HG02870 (cell line): ENCODE measurements at regions not wholly inside any gene's neighbourhood (a gene's known extent, or its start where the extent isn't known, plus 50 kb on each side); places are given as distances from the start of the nearest gene placed in this dataset.
"Not testable (repeated sequence)": the region's sequence is repeated elsewhere in the genome, so short reads cannot be mapped to it uniquely, and the experiment has no call there.

Experiments used
- ATAC-seq: cut with Tn5 transposase; IDR thresholded peaks from one replicate; pipeline ENCODE4 v1.9.1; 2021; ENCODE audit warnings: mild to moderate bottlenecking, moderate library complexity; ENCODE audit not compliant: unreplicated experiment

- ATAC-seq, result no peak
These were observed 173.7 kb downstream of the HNRNPD start for GRCh38 chr4:82200046-82200445.

DNA sequence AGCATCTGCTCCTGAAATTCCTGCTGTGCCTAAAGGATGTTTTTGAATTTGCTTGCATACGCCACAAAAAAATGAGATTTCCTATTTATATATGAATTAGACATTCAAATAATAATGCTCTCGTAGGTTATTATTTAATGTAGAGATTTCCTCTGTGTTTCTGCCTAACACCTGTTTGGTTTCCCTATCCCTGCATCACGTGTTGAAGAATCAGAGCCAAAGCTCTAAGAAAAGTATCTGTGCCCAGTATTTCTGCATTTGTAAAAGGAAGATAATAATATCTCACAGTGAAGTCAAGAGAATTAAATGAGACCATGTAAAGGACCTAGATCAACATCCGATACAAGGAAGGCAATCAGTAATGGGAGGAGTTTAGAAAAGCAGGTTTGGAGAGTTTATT, 179.5 kb downstream of the HNRNPD start:
- ATAC-seq, result no peak

DNA sequence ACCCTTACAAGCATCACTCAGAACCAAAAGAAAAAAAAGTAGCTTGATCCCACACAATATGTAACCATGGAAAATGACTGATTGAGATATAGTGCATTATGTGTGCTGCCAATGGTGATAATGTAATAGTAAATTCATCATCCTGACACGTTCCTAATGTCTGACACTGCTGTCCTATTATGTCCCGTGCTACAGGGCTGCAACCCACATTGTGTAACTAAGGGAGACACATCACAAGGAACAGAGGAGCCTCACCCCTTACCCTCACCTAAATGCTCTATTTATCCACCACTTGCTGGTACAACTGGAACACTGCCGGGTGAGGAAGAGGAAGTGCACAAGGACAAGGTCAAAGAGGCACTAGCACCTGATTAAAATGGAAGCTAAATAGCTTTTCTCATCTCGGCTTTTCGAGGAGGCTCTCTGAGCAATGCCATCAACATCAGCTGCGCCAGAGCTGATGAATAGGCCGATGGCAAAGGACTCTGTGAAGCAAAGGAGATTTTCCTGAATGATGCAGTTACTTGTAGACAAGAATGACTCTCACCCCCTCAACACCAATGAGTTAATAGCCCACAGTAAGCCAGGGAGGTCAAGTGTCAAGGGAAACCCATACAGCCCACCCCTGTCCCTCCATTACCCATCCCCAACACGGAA, 181.6 kb downstream of the HNRNPD start:
- ATAC-seq, result no peak

DNA sequence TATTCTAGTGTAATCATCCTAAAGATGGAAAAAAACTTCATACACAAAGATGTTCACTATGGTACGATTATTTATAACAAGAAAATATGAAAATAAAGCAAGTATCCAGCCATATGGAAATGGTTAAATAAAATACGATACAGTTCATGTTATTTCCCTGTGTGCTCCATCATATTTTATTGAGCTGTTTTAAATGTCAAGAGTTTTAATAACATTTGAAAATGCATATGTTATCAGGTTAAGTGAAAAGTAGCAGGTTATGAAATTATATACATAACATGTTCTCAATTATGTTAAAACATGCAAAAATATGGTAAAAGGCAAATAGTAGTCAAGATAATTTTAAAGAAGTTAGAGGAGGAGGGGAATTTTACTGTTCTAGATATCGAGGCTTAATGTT, 192.0 kb downstream of the HNRNPD start:
- ATAC-seq, result no peak

GRCh38 chr4:82172186-82172585, 201.6 kb downstream of the HNRNPD start:
- no peak for ATAC-seq

DNA sequence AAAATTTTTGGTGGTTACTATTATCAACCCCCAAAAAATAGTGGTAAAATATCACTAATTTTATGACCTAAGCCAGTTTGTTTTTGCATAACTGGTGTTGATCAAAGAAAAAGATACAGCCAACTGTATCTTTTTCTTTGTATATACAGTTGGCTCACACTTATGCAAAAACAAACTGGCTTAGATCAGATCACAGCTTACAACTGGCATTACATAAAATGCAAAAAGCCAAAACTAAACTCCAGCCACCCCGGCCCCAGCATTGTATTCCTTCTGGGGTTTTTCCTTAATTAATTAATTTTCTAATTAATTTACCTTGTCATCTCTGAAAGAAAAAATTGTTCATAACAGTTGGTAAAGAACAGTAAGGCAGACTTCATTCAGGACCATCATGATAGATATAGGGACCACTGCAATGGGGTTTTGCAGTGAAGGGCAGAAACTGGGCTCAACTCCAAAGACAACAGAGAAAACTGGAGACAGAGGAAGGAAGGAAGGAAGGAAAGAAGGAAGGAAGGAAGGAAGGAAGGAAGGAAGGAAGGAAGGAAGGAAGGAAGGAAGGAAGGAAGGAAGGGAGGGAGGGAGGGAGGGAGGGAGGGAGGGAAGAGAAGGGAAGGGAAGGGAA, 202.1 kb downstream of the HNRNPD start:
- no peak for ATAC-seq

DNA sequence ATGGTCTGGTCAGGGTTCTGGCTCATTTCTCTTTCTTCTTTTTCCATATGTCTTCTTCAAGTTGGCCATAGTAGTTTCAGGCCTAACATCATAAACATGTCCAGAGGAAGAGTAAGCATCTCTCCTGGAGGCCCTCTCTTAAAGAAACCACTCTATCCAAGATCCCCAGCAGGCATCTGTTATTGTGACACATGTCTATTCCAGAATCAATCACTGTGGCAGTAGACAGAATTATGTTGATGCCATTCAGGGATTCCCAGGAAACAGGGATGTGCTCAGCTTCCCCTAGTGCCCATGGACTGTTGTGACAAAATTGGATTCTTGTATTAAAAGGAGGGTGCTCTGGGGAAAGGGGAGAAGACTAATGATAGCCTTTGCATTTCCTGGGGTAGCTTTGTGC, 224.0 kb downstream of the HNRNPD start:
- ATAC-seq, result no peak

DNA sequence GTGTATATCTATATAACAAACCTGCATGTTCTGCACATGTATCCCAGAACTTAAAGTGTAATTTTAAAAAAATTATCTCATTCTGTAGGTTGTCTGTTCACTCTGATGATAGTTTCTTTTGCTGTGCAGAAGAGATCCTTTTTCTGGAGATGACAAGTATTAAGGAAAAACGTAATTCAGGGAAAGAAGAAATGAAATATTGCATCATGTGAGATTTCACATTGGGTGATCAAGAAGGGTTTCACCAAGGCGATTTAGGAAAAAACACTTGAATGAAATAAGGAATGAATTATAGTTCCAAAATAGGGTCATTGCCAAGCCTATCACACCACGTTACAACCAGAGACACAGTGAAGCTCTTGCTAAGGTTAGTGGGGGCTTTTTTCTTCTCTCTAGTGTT, 227.9 kb downstream of the HNRNPD start:
- ATAC-seq, result no peak

DNA sequence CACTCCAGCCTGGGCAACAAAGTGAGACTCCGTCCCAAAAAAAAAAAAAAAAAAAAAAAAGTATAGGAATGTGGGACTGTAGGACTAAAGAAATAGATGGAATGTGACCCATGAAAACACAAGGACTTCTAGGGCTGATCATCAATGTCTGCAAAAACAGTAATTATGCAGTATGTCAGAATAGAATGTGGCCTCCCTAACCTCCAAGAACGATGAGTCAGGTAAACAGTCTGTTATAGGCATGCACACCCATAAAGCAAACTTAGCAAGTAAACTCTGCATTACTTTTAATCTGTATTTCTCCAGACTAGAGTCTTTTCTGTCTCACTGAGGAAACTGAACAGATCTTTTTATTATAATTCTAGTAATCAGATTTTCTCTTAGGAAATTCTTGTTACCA, 233.4 kb downstream of the HNRNPD start:
- no peak for ATAC-seq

- no peak for ATAC-seq
These were observed 234.5 kb downstream of the HNRNPD start for GRCh38 chr4:82139287-82139686.

- ATAC-seq, result no peak
These were observed 235.4 kb downstream of the HNRNPD start for GRCh38 chr4:82138374-82138773.

- no peak for ATAC-seq
These were observed 237.5 kb downstream of the HNRNPD start for GRCh38 chr4:82136161-82136801.

GRCh38 chr4:82128355-82128754, 245.4 kb downstream of the HNRNPD start:
- ATAC-seq, result no peak

DNA sequence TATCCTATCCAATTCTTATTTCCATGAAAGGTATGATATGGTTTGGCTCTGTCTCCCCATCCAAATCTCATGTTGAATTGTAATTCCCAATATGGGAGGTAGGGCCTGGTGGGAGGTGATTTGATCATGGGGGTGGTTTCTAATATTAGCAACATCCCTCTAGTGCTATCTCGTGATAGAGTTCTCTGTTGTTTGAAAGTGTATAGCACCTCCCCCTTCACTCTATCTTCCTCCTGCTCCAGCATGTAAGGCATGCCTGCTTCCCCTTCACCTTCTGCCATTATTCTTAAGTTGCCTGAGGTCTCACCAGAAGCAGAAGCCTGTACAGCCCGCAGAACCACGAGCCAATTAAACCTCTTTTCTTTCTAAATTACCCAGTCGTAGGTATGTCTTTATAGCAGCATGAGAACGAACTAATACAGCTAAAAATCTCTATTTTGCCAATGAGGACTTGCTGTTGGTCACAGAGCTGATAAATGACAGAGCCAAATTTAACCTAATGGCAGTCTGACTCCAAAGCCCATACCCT, 247.2 kb downstream of the HNRNPD start:
- ATAC-seq, result no peak

DNA sequence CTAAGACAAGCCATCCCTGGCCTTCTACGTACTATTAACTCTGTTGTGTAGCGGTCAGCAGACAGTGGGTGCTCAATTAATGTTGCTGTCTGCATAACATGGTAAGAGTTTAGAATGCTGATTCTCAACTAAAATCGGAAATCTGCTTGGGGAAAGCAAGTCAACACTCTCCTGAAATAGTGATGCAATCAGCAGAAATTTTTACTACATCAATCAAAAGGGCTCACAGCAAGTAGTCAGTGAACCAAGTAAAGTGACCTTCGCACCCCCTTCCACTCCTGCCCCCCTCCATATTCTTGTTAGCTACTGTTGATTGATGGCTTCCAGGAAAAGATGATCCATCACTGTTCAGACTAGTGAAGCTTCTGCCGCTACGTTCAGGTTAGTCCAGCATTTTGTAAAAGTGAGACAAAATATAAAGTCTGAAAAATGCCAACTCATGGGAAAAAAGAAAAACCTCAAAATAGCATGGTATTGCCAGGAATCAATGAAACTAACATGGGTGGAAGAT, 247.9 kb downstream of the HNRNPD start:
- ATAC-seq, result no peak

DNA sequence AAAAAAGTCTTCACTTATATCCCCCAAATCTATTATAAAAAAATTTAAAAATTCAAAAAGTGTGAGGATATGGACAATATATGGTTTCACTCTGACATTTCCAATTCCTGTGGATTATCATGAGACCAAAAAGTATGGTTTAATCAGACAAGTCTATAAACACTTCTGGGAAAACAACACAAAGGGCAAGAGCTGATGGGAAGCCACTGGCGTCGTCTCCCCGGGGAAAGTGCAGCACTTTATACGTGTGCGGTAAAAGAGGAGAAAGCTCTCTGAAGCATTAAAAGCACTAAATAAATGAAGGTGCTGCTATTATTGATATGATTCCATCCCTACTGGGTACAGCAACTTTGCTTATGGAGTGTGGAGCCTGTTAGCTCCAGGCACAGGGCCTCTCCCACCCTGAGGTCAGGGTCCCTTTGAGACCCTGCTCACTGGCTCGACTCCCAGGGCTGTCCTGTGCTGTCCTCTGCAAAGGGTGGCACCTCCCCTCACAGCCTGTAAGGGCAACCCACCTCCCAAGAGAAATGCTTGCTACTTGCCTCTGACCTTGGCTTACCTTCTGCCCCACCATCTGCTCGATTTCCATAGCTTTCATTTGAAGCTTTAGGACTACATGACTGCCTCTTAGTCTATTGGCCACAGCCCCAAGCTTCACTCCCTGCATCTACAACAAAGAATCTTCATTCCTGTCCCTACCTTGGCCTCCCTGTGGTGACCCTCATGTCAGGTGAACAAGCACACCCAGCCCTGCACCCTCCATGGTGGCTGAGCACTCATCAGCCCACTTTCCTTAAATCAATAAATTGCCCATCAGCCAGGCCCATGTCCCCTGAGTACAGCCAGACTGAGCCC, 248.6 kb downstream of the HNRNPD start:
- no peak for ATAC-seq

DNA sequence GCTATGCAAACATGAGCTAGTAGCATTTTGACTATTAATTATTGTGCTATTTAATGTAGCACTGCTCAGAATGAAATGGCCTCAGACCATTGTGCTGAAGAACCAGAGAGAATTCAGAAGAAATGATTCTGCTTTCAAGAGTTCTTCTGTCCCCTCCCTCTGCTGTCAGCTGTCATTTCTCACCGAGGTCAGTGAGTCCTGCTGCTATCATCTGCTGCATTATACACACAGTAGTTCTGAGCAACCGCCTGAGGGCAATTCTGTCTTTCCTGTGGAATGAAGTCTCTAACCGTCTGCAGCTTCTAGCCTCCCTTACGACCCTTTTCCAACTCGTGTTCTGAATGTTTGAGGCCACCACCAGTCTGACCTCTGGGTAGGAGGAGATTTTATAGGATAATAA, 249.4 kb downstream of the HNRNPD start:
- no peak for ATAC-seq

DNA sequence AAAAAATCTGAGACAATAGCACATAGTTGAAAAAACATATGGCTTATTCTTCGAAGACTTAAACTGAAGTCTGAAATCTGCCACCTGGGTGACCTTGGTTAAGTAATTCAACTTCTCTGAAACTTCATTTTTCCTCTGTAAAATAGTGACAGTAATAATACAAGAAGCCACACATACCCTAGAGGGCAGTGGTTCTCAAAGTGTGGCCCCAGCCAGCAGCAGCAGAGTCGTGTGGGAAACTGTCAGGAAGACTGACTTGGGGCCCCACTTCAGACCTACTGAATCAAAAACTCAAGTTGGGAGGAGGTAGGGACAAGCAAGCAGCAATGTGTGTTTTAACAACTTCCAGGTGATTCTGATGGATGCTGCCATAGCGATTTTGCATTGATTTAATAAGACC, 249.9 kb downstream of the HNRNPD start:
- no peak for ATAC-seq

DNA sequence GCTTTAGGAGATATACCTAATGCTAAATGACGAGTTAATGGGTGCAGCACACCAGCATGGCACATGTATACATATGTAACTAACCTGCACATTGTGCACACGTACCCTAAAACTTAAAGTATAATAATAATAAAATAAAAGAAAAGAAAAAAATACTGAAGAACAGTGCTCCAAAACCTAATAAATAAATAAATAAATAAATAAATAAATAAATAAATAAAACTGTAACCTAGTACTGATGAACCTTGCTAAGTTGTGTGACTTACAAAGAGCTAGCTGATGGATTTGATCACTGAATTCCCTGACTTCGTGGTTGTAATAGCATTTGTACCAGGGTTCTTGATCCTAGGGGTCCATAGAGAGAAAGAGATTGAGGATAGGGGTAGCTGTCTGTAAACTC, 258.6 kb downstream of the HNRNPD start:
- ATAC-seq, result not testable (repeated sequence)

DNA sequence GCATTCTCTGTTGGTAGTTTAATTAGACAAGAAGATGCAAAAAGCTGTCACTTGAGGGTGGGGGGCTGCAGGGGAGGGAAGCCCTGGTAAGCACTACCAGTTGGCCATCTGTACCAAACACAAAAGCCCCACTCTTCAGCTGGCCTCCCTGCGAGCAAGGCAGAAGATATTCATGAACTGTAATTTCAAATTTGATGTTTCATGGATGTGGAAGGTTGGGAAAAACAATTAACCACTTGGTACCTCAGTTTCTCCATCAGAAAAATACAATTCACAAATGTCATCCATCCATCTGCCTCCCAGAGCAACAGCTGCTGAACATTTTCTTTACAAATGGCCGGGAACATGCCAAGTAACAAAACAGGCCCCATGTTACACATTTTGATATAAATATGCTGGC, 265.3 kb downstream of the HNRNPD start:
- ATAC-seq, result no peak

DNA sequence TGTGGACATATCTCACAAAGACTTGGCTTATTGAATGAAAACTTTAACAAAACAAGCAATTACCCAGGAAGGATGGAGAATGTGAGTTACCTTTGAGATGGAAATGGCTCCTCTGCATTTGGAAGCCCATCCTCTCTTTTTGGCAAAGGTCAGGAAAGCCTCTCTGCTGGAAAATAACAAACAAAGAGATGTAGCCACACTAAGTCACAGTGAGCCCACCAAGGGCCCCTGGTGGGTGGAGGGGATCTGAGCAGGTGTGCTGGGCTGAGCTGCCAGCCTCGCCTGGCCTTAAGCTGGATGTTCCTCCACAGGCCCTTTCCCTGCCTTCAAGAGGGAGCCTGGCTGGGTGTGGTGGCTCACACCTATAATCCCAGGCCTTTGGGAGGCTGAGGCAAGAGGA, 269.2 kb downstream of the HNRNPD start:
- ATAC-seq, result no peak
